ENCODE measurements at regions not wholly inside any gene's neighbourhood (a gene's known extent, or its start where the extent isn't known, plus 50 kb on each side); places are given as distances from the start of the nearest gene placed in this dataset.

DNA sequence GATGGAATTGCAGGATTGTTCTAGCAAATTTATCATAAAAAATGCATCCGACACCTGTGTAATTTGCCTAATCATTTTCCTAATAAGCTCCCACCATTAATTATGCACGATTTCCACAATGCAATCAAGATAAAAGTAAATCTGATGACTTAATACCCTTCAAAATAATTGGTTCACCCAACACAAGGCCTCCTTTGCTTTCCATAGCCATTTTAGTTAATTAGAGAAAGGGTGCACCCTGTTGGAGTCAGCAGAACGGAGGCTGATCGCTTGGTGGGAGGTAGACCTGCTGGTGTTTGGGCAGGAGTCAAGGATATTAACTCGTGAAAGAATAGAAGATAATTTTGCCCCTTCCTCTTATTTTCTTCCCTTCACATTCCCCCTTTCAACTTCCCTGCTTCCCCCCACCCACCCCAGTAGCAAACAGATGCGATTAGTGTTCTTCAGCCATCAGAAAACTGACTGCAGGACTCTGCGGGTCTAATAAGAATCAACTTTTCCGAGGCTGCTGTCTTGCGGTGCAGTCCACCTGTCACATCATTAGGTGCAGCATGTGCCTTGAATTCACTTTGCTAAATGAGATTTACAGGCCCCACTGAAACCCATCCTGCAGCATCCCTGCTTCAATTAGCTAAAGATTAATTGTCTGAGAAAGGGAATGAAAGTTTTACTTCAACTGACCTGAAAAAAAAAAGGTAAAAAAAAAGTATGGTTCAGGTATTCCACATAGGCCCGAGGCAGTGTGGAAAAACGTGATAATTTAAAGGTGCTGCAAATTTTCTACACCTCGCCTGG is 553.7 kb upstream of the LMO3 start:
- TF ChIP-seq, protein P1, sequence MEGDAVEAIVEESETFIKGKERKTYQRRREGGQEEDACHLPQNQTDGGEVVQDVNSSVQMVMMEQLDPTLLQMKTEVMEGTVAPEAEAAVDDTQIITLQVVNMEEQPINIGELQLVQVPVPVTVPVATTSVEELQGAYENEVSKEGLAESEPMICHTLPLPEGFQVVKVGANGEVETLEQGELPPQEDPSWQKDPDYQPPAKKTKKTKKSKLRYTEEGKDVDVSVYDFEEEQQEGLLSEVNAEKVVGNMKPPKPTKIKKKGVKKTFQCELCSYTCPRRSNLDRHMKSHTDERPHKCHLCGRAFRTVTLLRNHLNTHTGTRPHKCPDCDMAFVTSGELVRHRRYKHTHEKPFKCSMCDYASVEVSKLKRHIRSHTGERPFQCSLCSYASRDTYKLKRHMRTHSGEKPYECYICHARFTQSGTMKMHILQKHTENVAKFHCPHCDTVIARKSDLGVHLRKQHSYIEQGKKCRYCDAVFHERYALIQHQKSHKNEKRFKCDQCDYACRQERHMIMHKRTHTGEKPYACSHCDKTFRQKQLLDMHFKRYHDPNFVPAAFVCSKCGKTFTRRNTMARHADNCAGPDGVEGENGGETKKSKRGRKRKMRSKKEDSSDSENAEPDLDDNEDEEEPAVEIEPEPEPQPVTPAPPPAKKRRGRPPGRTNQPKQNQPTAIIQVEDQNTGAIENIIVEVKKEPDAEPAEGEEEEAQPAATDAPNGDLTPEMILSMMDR (conservative IDR thresholded peaks at IDR 0.05; ENCODE audit: low read length), result no peak
- TF ChIP-seq EZH2phosphoT487 (IDR thresholded peaks at IDR 0.05; ENCODE audit: borderline replicate concordance, low read depth, low read length), result no peak
